ENCODE measurements at regions not wholly inside any gene's neighbourhood (a gene's known extent, or its start where the extent isn't known, plus 50 kb on each side); places are given as distances from the start of the nearest gene placed in this dataset.

DNA sequence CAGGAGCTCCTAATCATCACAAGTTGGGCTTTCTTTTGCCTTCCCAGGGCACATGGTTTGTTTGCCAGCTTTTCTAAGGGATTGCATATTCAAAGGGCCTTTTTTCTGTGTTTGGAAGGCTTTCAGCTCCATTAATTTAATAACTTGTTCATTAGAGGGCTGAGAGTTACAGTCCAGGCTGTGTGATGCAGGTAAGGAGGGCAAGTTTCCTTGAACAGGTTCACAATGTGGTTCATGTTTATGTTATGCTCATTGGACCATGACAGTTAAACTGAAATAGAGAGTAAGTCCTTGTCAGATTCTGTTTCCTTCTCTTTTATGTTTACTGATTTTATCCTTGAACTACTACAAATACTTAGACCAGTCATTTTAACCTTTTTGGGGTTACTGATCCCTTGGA is 174.4 kb downstream of the MARCHF11 start:
- CTCF ChIA-PET (ENCODE audit: partially characterized antibody) = interaction anchor here (1.0 to 5.4 kb wide), 4 partner anchors 10 to 451 kb away, joined by 3 to 27 read pairs (median 6); no protein-coding TSS in a partner anchor
- Histone ChIP-seq H3K27me3 (replicated peaks in 1 of 4; ENCODE audit: control insufficient read depth in 3 of 4, extremely low read depth in 1 of 4, insufficient read depth in 3 of 4, low read length in 3 of 4) (no peaks in the 10 kb centered on the region), H3K4ac (replicated peaks; ENCODE audit: insufficient read length, low read depth, low read length) (no peak overlapping the region), H4K8ac (ENCODE audit: extremely low read depth, insufficient read depth, low read length) (no peak overlapping the region), H3K4me1 (replicated peaks in 1 of 4; ENCODE audit: control insufficient read depth in 3 of 4, insufficient read depth in 4 of 4, low read length in 3 of 4) (no peaks in the 10 kb centered on the region), H3K18ac (ENCODE audit: extremely low read depth, low read length) (no peak overlapping the region), H4K91ac (replicated peaks; ENCODE audit: insufficient read length, low read length) (no peak overlapping the region), H2BK12ac (ENCODE audit: low read depth, low read length) (no peak overlapping the region), H2AFZ (ENCODE audit: low read length) (no peak overlapping the region), H3K56ac (replicated peaks; ENCODE audit: insufficient read length, low read depth, low read length) (no peak overlapping the region), H3K9ac (replicated peaks in 1 of 4; ENCODE audit: extremely low read depth in 1 of 4, low read depth in 3 of 4, low read length in 3 of 4) (no peak overlapping the region), H3K4me2 (ENCODE audit: insufficient read depth in 1 of 2, low read depth in 2 of 2, low read length in 2 of 2) (no peak overlapping the region), H3K79me1 (ENCODE audit: low read depth, low read length) (no peaks in the 10 kb centered on the region), H2BK5ac (ENCODE audit: low read depth, low read length) (no peak overlapping the region), H3K4me3 (ENCODE audit: extremely low read depth in 1 of 4, insufficient read depth in 2 of 4, low read depth in 3 of 4, low read length in 4 of 4) (no peak overlapping the region), H3K27ac (ENCODE audit: low read depth, low read length) (no peak overlapping the region), H3K14ac (ENCODE audit: insufficient read length) (no peak overlapping the region), H3K36me3 (ENCODE audit: control insufficient read depth in 2 of 4, insufficient read depth in 4 of 4, low read length in 3 of 4) (no peaks in the 10 kb centered on the region), H3K23me2 (ENCODE audit: low read depth, low read length) (no peaks in the 10 kb centered on the region), H2BK20ac (ENCODE audit: low read length) (no peak overlapping the region), H3K9me3 (ENCODE audit: insufficient read depth in 2 of 2, low read depth in 1 of 2, low read length in 1 of 2) (peaks cover 7 to 9% of the 10 kb centered on the region in 2 experiments; a peak in 3 of 4 replicates), H3K79me2 (ENCODE audit: control insufficient read depth in 1 of 2, insufficient read depth in 2 of 2, low read length in 2 of 2) (no peaks in the 10 kb centered on the region), H3K23ac (ENCODE audit: insufficient read length) (no peak overlapping the region), H2AK5ac (ENCODE audit: low read depth, low read length) (no peak overlapping the region), H4K20me1 (replicated peaks in 1 of 2; ENCODE audit: control insufficient read depth in 1 of 2, insufficient read depth in 2 of 2, low read length in 2 of 2) (no peaks in the 10 kb centered on the region), H4K5ac (ENCODE audit: insufficient read length, low read depth, low read length) (no peak overlapping the region), H2BK120ac (replicated peaks; ENCODE audit: low read depth, low read length) (no peak overlapping the region), H2BK15ac (ENCODE audit: low read length) (no peak overlapping the region)
- FAIRE-seq = no peak
- no peak for DNase-seq (ENCODE audit: low read depth in 1 of 2, low spot score in 2 of 2)
- POLR2A ChIA-PET (ENCODE audit: partially characterized antibody) = no interaction called here
- no peak for TF ChIP-seq CHD2 (IDR thresholded peaks at IDR 0.05; ENCODE audit: low read length)
- TF ChIP-seq BCL11A (IDR thresholded peaks at IDR 0.05; ENCODE audit: low read depth in 2 of 2, low read length in 2 of 2) = no peak
- TF ChIP-seq, protein P1, sequence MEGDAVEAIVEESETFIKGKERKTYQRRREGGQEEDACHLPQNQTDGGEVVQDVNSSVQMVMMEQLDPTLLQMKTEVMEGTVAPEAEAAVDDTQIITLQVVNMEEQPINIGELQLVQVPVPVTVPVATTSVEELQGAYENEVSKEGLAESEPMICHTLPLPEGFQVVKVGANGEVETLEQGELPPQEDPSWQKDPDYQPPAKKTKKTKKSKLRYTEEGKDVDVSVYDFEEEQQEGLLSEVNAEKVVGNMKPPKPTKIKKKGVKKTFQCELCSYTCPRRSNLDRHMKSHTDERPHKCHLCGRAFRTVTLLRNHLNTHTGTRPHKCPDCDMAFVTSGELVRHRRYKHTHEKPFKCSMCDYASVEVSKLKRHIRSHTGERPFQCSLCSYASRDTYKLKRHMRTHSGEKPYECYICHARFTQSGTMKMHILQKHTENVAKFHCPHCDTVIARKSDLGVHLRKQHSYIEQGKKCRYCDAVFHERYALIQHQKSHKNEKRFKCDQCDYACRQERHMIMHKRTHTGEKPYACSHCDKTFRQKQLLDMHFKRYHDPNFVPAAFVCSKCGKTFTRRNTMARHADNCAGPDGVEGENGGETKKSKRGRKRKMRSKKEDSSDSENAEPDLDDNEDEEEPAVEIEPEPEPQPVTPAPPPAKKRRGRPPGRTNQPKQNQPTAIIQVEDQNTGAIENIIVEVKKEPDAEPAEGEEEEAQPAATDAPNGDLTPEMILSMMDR (IDR thresholded peaks at IDR 0.05; ENCODE audit: control extremely low read depth in 1 of 3, insufficient read depth in 1 of 3, low read depth in 1 of 3, low read length in 3 of 3) = no peak
- TF ChIP-seq TAF1 (IDR thresholded peaks at IDR 0.05; ENCODE audit: low read depth, low read length) = no peak
- no peak for TF ChIP-seq KDM4A (IDR thresholded peaks at IDR 0.05; ENCODE audit: low read depth, low read length, severe bottlenecking)
- TF ChIP-seq HDAC2 (IDR thresholded peaks at IDR 0.05; ENCODE audit: borderline replicate concordance in 1 of 2, low read depth in 2 of 2, low read length in 2 of 2) = no peak
- TF ChIP-seq RNF2 (IDR thresholded peaks at IDR 0.05; ENCODE audit: borderline replicate concordance, low read depth, low read length, missing control alignments, poor library complexity, severe bottlenecking) = no peak
- no peak for TF ChIP-seq SRF (IDR thresholded peaks at IDR 0.05; ENCODE audit: low read depth, low read length)
- no peak for TF ChIP-seq CREB1 (IDR thresholded peaks at IDR 0.05)
- TF ChIP-seq SUZ12 (IDR thresholded peaks at IDR 0.05; ENCODE audit: low read length) = no peak
- TF ChIP-seq CBX8 (IDR thresholded peaks at IDR 0.05; ENCODE audit: borderline replicate concordance, low read depth, low read length) = no peak
- no peak for TF ChIP-seq NRF1 (IDR thresholded peaks at IDR 0.05; ENCODE audit: low read depth, low read length)
- TF ChIP-seq ASH2L (IDR thresholded peaks at IDR 0.05; ENCODE audit: low read length) = no peak
- TF ChIP-seq POLR2AphosphoS5 (IDR thresholded peaks at IDR 0.05; ENCODE audit: low read depth, low read length) = no peak

Measured in H1 (cell line).